OCI-LY3 (cell line): ENCODE measurements at regions not wholly inside any gene's neighbourhood (a gene's known extent, or its start where the extent isn't known, plus 50 kb on each side); places are given as distances from the start of the nearest gene placed in this dataset.

Experiments
- CTCF ChIP-seq: fragments of 200-600, 300-600 bp; sonication (generic); IDR thresholded peaks from 2 replicates; pipeline ENCODE4 v1.5.1; 2014; ENCODE audit warnings: antibody characterized with exemption, low read length, low read depth
- EZH2phosphoT487 ChIP-seq: fragments of 200-600 bp; shearing (Covaris generic); IDR thresholded peaks from 2 replicates; pipeline ENCODE4 v1.6.1; 2018; ENCODE audit warnings: antibody characterized with exemption, mixed run types, low read depth

- TF ChIP-seq CTCF, result no peak
- TF ChIP-seq EZH2phosphoT487, result no peak
Observed at GRCh38 chr13:47672245-47673008, 328.6 kb downstream of the SUCLA2 start.
